ENCODE measurements at regions not wholly inside any gene's neighbourhood (a gene's known extent, or its start where the extent isn't known, plus 50 kb on each side); places are given as distances from the start of the nearest gene placed in this dataset.
A peak's percentile ranks its signal among the peaks of the same experiment; 100 is the strongest.

DNA sequence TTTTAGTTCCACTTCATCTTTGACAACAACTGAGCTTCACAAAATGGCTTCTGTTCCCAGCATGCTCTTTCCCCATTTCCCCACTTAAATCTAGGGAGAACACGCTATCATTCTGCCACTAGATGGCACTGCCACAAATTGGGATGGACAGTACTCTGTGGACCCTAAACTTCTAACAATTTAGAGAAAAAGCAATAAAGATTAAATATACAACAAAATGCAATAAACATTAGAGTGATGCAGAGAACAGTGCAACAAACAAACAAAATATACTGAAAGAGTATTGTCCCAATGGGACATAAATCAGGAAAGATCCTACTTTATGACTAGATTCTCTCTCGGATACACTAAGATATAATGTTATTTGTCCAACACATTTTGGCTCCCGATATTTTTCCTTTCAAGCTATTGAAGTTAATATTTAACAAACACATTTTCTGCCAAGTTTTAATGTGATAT, 169.7 kb upstream of the TMCO5A start:
- no peak for TF ChIP-seq JUN (IDR thresholded peaks at IDR 0.05)
- TF ChIP-seq HMGXB4 (CRISPR knock-in tag; IDR thresholded peaks at IDR 0.05; ENCODE audit: borderline replicate concordance) = no peak
- peak; percentile 37 for TF ChIP-seq CTCF (IDR thresholded peaks at IDR 0.05)
- TF ChIP-seq KDM1A (IDR thresholded peaks at IDR 0.05; ENCODE audit: low read depth) = no peak
- TF ChIP-seq JUNB (IDR thresholded peaks at IDR 0.05) = no peak
- TF ChIP-seq CBX8 (IDR thresholded peaks at IDR 0.05) = no peak
- TF ChIP-seq KDM5A (IDR thresholded peaks at IDR 0.05) = no peak
- TF ChIP-seq RAD21 (conservative IDR thresholded peaks at IDR 0.05 in 1 of 2, IDR thresholded peaks at IDR 0.05 in 1 of 2) = no peak
- TF ChIP-seq CBX2 (IDR thresholded peaks at IDR 0.05; ENCODE audit: borderline replicate concordance, low read depth) = no peak

Measured in A549 (cell line).